Glutamatergic neuron (in vitro differentiated cells): ENCODE measurements at regions not wholly inside any gene's neighbourhood (a gene's known extent, or its start where the extent isn't known, plus 50 kb on each side); places are given as distances from the start of the nearest gene placed in this dataset.
A peak's percentile ranks its signal among the peaks of the same experiment; 100 is the strongest.

Experiments
- DNase-seq: peaks from one replicate; pipeline ENCODE4 v3.0.0; 2022
- H3K27ac Mint-ChIP-seq: one replicate; pipeline ENCODE4 v1.8.0; 2020; ENCODE audit warnings: mild to moderate bottlenecking, mixed read lengths, inconsistent platforms; ENCODE audit not compliant: unreplicated experiment
- H3K27me3 Mint-ChIP-seq: one replicate; pipeline ENCODE4 v1.8.0; 2020; ENCODE audit warnings: mild to moderate bottlenecking, moderate library complexity, mixed read lengths, inconsistent platforms; ENCODE audit not compliant: unreplicated experiment
- H3K36me3 Mint-ChIP-seq: one replicate; pipeline ENCODE4 v1.8.0; 2020; ENCODE audit warnings: mild to moderate bottlenecking, mixed read lengths, inconsistent platforms; ENCODE audit not compliant: unreplicated experiment
- H3K4me1 Mint-ChIP-seq: one replicate; pipeline ENCODE4 v1.8.0; 2020; ENCODE audit warnings: mild to moderate bottlenecking, low read depth, mixed read lengths, inconsistent platforms; ENCODE audit not compliant: unreplicated experiment
- H3K4me3 Mint-ChIP-seq: one replicate; pipeline ENCODE4 v1.8.0; 2020; ENCODE audit warnings: mild to moderate bottlenecking, mixed read lengths, inconsistent platforms; ENCODE audit not compliant: unreplicated experiment
- H3K9me3 Mint-ChIP-seq: one replicate; pipeline ENCODE4 v1.8.0; 2020; ENCODE audit warnings: mild to moderate bottlenecking, moderate library complexity, mixed read lengths, inconsistent platforms; ENCODE audit not compliant: unreplicated experiment
- TF ChIP-seq, protein P1 (sequence below): fragments of 200-600 bp; sonication (generic); IDR thresholded peaks from one replicate; pipeline ENCODE4 v1.5.0; 2021; ENCODE audit not compliant: partially characterized antibody, unreplicated experiment

DNA sequence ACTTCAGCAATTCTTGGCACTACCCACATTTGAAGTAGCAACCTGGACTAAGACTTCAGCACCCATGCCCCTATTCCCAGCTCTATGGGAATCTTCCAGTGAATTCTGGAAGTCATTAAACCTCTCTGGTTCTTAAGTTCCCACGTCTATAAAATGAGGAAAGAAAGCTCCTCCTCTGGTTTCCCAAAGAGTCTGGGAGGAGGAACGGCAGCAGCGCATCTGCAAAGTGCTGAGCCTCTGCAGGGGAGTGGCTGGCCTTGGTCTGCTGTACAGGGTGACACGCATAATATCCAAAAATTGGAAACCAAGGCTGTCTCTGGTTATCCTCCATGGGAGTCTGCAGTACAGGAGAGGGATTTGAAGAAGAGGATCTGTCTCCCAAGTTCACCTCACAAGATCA is 73.6 kb upstream of the TP53I11 start:
- H3K36me3 Mint-ChIP-seq = peaks cover 4% of the 10 kb centered on the region
- no peak for DNase-seq
- TF ChIP-seq, protein P1, sequence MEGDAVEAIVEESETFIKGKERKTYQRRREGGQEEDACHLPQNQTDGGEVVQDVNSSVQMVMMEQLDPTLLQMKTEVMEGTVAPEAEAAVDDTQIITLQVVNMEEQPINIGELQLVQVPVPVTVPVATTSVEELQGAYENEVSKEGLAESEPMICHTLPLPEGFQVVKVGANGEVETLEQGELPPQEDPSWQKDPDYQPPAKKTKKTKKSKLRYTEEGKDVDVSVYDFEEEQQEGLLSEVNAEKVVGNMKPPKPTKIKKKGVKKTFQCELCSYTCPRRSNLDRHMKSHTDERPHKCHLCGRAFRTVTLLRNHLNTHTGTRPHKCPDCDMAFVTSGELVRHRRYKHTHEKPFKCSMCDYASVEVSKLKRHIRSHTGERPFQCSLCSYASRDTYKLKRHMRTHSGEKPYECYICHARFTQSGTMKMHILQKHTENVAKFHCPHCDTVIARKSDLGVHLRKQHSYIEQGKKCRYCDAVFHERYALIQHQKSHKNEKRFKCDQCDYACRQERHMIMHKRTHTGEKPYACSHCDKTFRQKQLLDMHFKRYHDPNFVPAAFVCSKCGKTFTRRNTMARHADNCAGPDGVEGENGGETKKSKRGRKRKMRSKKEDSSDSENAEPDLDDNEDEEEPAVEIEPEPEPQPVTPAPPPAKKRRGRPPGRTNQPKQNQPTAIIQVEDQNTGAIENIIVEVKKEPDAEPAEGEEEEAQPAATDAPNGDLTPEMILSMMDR = no peak
- H3K27me3 Mint-ChIP-seq = peaks cover 1% of the 10 kb centered on the region
- no peak overlapping the region for H3K27ac Mint-ChIP-seq
- H3K9me3 Mint-ChIP-seq = peaks cover 9% of the 10 kb centered on the region
- peaks cover 40% of the 10 kb centered on the region for H3K4me1 Mint-ChIP-seq
- no peak overlapping the region for H3K4me3 Mint-ChIP-seq

DNA sequence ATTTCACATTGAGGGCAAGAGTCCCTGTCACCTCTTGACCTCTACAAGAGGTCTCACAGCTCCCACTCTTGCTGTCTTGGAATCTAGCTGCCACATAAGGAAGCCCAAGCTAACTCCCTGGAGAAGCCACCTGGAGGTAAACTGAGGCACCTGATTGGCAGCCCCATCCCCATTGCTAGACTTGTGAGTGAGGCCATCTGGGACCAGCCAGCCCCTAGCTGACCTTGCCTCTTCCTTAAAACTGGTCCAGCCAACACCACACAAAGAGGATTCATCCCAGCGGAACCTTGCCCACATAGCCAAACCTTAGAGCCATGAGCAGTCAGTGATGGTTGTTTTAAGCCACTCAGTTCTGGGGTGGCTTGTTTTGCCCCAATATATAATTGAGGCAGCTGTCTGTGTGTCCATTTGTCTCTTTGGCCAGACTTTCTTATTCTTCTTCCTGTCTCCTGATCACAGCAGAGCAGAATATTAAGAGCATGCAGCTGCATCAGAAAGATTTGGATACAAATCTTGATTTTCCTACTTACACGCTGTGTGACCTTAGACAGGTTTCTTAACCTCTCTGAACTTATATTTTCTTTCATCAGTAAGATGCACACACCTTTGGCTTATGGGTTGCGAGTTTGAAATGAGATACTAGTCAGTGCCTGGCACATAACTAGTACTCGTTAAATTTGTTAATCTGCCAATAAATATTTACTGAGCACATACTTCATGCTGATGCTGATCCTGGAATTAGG is 74.3 kb upstream of the TP53I11 start:
- Mint-ChIP-seq H3K9me3 (peaks cover 9% of the 10 kb centered on the region), H3K4me1 (peaks cover 40% of the 10 kb centered on the region), H3K27ac (peak overlapping the region; percentile 40), H3K27me3 (peaks cover 3% of the 10 kb centered on the region), H3K4me3 (no peak overlapping the region), H3K36me3 (peaks cover 4% of the 10 kb centered on the region)
- no peak for DNase-seq
- TF ChIP-seq, protein P1 = no peak

DNA sequence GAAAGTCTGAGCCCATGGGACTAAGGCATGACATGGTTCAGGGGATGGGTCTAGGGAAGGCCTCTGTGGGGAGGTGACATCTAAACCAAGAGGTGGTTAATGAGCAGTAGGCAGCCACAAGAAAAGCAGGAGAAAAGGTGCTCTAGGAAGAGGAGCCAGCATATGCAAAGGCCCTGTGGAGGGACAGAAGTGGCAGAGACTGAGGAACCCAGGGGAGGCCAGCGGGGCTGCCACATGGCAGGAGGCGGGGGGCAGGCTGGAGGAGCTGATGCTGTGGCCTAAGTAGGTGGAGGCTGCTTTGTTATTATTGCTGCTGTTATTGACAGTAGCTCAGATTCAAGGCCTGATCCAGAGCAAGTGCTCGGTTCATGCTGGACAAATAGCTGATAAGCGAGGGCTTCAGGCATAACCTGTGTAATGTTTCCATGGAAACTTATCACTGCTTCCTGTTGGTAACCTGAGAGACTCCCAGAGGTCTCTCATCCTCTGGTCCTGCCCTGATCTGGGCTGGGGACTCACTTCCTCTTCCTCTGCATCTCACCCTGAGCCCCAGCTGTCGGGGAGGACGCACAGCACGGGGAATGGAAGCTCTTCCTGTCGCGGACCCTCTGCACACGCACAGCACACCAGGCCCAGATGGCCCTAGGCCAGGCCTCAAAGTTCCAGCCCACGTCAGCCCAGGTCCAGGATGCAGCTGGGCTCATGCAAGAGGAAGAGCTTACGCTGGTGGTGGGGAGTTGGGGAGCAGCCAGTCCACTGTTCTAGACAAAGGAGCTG is 75.2 kb upstream of the TP53I11 start:
- Mint-ChIP-seq H3K36me3 (peaks cover 4% of the 10 kb centered on the region), H3K27ac (peak overlapping the region; percentile 86), H3K9me3 (peaks cover 8% of the 10 kb centered on the region), H3K4me1 (peaks cover 39% of the 10 kb centered on the region), H3K27me3 (peaks cover 1% of the 10 kb centered on the region), H3K4me3 (no peak overlapping the region)
- DNase-seq = peak; percentile 42
- TF ChIP-seq, protein P1 = no peak

DNA sequence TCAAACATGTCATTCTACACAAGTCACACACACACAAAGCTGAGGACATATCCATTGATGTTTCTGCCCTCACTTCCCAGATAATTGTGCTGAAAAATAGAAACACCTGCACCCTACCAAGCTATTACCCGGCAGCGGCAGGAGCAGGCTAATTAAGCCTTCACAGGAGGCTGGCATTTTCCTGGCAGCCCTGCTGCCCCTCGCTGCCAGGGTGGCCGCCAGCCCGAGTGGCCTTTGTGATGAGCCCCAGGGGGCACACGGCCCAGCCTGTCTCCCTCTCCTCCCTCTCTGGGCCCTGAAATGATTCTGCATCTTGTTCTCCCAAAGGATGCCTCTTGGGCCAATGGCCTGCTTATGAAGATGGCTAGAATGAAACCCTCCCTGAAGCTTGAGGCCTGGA is 76.2 kb upstream of the TP53I11 start:
- Mint-ChIP-seq H3K4me1 (peaks cover 34% of the 10 kb centered on the region), H3K27ac (no peak overlapping the region), H3K27me3 (peaks cover 1% of the 10 kb centered on the region), H3K36me3 (peaks cover 4% of the 10 kb centered on the region), H3K9me3 (peaks cover 9% of the 10 kb centered on the region), H3K4me3 (no peak overlapping the region)
- TF ChIP-seq, protein P1 = no peak
- no peak for DNase-seq

DNA sequence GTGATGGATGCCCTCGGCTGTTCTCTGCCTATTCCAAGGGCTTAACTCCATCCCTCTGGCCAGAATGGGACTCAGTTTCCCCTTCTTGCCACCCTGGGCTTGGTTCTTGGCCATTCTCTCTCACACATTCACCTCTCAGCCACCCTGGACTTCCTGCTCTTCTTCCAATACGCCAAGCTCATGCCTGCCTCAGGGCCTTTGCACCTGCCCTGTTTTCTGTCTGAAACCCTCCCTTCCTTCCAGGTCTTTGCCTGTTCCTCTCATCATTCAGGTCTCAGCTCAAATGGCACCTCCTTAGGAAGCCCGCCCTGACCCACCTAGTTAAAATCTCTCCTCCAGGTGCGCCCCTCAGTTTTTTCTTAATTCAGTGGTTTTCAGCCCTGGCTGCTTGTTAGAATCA is 76.6 kb upstream of the TP53I11 start:
- TF ChIP-seq, protein P1 = no peak
- Mint-ChIP-seq H3K27ac (no peak overlapping the region), H3K9me3 (peaks cover 10% of the 10 kb centered on the region), H3K36me3 (peaks cover 4% of the 10 kb centered on the region), H3K4me1 (peaks cover 34% of the 10 kb centered on the region), H3K27me3 (peaks cover 1% of the 10 kb centered on the region), H3K4me3 (no peak overlapping the region)
- no peak for DNase-seq
